ENCODE measurements at regions not wholly inside any gene's neighbourhood (a gene's known extent, or its start where the extent isn't known, plus 50 kb on each side); places are given as distances from the start of the nearest gene placed in this dataset.

DNA sequence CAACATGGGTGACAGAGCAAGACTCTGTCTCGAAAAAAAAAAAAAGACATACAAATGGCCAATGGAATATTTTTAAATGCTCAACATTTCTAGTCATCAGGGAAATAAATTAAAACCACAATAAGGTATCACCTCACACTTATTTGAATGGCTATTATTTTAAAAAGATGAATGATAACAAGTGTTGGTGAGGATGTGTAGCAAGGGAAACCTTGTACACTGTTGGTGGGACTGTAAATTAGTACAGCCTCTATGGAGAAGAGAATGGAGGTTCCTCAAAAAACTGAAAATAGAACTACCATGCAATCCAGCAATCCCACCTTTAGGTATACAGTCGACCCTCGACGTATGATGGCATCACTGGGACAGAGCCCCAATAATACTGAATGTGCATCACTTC is 65.4 kb upstream of the DIP2C start:
- no peak for TF ChIP-seq ZNF174 (tag by site-specific recombination; IDR thresholded peaks at IDR 0.05)
- TF ChIP-seq CTCF (tag by site-specific recombination; IDR thresholded peaks at IDR 0.05) = no peak
- no peak for TF ChIP-seq ZNF658 (tag by site-specific recombination; IDR thresholded peaks at IDR 0.05)
- no peak for TF ChIP-seq ZNF747 (tag by site-specific recombination; IDR thresholded peaks at IDR 0.05)
- TF ChIP-seq HIC1 (tag by site-specific recombination; IDR thresholded peaks at IDR 0.05) = no peak

All from HEK293 (cell line).